ENCODE measurements at regions not wholly inside any gene's neighbourhood (a gene's known extent, or its start where the extent isn't known, plus 50 kb on each side); places are given as distances from the start of the nearest gene placed in this dataset.

- H3K4me3 ChIP-seq (ENCODE audit: low read depth, low read length), result no peak overlapping the region
- H3K36me3 ChIP-seq, result no peaks in the 10 kb centered on the region
- no peaks in the 10 kb centered on the region for H3K9me3 ChIP-seq (ENCODE audit: severe bottlenecking)
- H3K27ac ChIP-seq, result no peak overlapping the region
- peak; percentile 8 for DNase-seq
- peak; percentile 16; the same call in 1 of the 2 replicates for TF ChIP-seq CTCF (IDR thresholded peaks at IDR 0.05; ENCODE audit: low read depth, low read length)
- H3K27me3 ChIP-seq (ENCODE audit: insufficient read depth, low read depth, severe bottlenecking), result no peaks in the 10 kb centered on the region
Observed at GRCh38 chr13:65966991-65967451, 1263.1 kb downstream of the PCDH9 start.

- Histone ChIP-seq H3K9me3 (ENCODE audit: severe bottlenecking) (no peaks in the 10 kb centered on the region), H3K36me3 (no peaks in the 10 kb centered on the region), H3K27me3 (ENCODE audit: insufficient read depth, low read depth, severe bottlenecking) (no peaks in the 10 kb centered on the region), H3K27ac (no peak overlapping the region), H3K4me3 (ENCODE audit: low read depth, low read length) (no peak overlapping the region)
- no peak for TF ChIP-seq CTCF (IDR thresholded peaks at IDR 0.05; ENCODE audit: low read depth, low read length)
- DNase-seq, result no peak
Observed at GRCh38 chr13:65965501-65965900, 1264.6 kb downstream of the PCDH9 start.

GRCh38 chr13:65964672-65965071, 1265.5 kb downstream of the PCDH9 start:
- Histone ChIP-seq H3K36me3 (no peaks in the 10 kb centered on the region), H3K9me3 (ENCODE audit: severe bottlenecking) (no peaks in the 10 kb centered on the region), H3K27ac (no peak overlapping the region), H3K4me3 (ENCODE audit: low read depth, low read length) (no peak overlapping the region), H3K27me3 (ENCODE audit: insufficient read depth, low read depth, severe bottlenecking) (no peaks in the 10 kb centered on the region)
- no peak for DNase-seq
- TF ChIP-seq CTCF (IDR thresholded peaks at IDR 0.05; ENCODE audit: low read depth, low read length), result no peak

GRCh38 chr13:65959305-65959704, 1270.8 kb downstream of the PCDH9 start:
- no peak for DNase-seq
- Histone ChIP-seq H3K27ac (no peak overlapping the region), H3K4me3 (ENCODE audit: low read depth, low read length) (no peak overlapping the region), H3K36me3 (no peaks in the 10 kb centered on the region), H3K9me3 (ENCODE audit: severe bottlenecking) (no peaks in the 10 kb centered on the region), H3K27me3 (ENCODE audit: insufficient read depth, low read depth, severe bottlenecking) (no peaks in the 10 kb centered on the region)
- no peak for TF ChIP-seq CTCF (IDR thresholded peaks at IDR 0.05; ENCODE audit: low read depth, low read length)

GRCh38 chr13:65946387-65946786, 1283.7 kb downstream of the PCDH9 start:
- TF ChIP-seq CTCF (IDR thresholded peaks at IDR 0.05; ENCODE audit: low read depth, low read length), result no peak
- no peak for DNase-seq
- Histone ChIP-seq H3K36me3 (no peaks in the 10 kb centered on the region), H3K27me3 (ENCODE audit: insufficient read depth, low read depth, severe bottlenecking) (no peaks in the 10 kb centered on the region), H3K4me3 (ENCODE audit: low read depth, low read length) (no peak overlapping the region), H3K27ac (no peak overlapping the region), H3K9me3 (ENCODE audit: severe bottlenecking) (no peaks in the 10 kb centered on the region)

GRCh38 chr13:65943708-65944107, 1286.4 kb downstream of the PCDH9 start:
- no peaks in the 10 kb centered on the region for H3K36me3 ChIP-seq
- no peak overlapping the region for H3K27ac ChIP-seq
- no peak for DNase-seq
- H3K4me3 ChIP-seq (ENCODE audit: low read depth, low read length), result no peak overlapping the region
- no peaks in the 10 kb centered on the region for H3K27me3 ChIP-seq (ENCODE audit: insufficient read depth, low read depth, severe bottlenecking)
- no peak for TF ChIP-seq CTCF (IDR thresholded peaks at IDR 0.05; ENCODE audit: low read depth, low read length)
- no peaks in the 10 kb centered on the region for H3K9me3 ChIP-seq (ENCODE audit: severe bottlenecking)
